ENCODE measurements at regions not wholly inside any gene's neighbourhood (a gene's known extent, or its start where the extent isn't known, plus 50 kb on each side); places are given as distances from the start of the nearest gene placed in this dataset.

DNA sequence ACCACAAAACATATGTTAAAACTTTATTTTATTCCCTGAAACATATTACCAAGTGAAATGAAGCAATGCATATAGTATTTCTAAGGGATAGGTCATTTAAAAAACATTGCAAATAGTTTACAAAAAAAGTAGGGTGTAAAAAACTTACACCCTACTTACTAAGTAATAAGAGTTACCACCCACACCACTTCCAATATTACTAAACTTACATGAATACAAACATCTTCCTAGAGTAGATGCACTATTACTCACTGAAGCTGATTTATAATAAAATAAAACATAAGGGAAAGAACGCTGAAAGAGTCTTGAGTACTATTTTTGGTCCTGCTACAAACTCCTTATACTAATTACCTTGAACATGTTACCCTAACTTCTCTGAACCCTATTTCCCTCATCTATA, 289.4 kb downstream of the HINT1 start:
- TF ChIP-seq, protein P1, sequence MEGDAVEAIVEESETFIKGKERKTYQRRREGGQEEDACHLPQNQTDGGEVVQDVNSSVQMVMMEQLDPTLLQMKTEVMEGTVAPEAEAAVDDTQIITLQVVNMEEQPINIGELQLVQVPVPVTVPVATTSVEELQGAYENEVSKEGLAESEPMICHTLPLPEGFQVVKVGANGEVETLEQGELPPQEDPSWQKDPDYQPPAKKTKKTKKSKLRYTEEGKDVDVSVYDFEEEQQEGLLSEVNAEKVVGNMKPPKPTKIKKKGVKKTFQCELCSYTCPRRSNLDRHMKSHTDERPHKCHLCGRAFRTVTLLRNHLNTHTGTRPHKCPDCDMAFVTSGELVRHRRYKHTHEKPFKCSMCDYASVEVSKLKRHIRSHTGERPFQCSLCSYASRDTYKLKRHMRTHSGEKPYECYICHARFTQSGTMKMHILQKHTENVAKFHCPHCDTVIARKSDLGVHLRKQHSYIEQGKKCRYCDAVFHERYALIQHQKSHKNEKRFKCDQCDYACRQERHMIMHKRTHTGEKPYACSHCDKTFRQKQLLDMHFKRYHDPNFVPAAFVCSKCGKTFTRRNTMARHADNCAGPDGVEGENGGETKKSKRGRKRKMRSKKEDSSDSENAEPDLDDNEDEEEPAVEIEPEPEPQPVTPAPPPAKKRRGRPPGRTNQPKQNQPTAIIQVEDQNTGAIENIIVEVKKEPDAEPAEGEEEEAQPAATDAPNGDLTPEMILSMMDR (IDR thresholded peaks at IDR 0.05) = no peak
- TF ChIP-seq POLR2A (IDR thresholded peaks at IDR 0.05) = no peak
